ENCODE measurements at regions not wholly inside any gene's neighbourhood (a gene's known extent, or its start where the extent isn't known, plus 50 kb on each side); places are given as distances from the start of the nearest gene placed in this dataset.

GRCh38 chr5:147084702-147085101, 150.1 kb upstream of the STK32A start:
- Histone ChIP-seq H3K4me1 (ENCODE audit: control insufficient read depth in 2 of 2, insufficient read depth in 1 of 2, low read depth in 1 of 2, low read length in 2 of 2) (peaks cover 5 to 11% of the 10 kb centered on the region in 2 donors), H3K23ac (ENCODE audit: low read depth, low read length, poor library complexity) (no peak overlapping the region), H3K14ac (ENCODE audit: low read length) (no peak overlapping the region), H4K91ac (ENCODE audit: low read depth, low read length, poor library complexity) (no peak overlapping the region), H2AFZ (ENCODE audit: low read length) (no peak overlapping the region), H2BK5ac (ENCODE audit: low read length) (no peak overlapping the region), H3K4me3 (ENCODE audit: low read length in 2 of 2) (no peak overlapping the region), H3K4me2 (ENCODE audit: insufficient read depth, low read length, poor library complexity, severe bottlenecking) (no peak overlapping the region), H3K27ac (replicated peaks; ENCODE audit: low read length) (no peak overlapping the region), H3K9me3 (replicated peaks in 1 of 2; ENCODE audit: control insufficient read depth in 2 of 2, insufficient read depth in 1 of 2, low read depth in 1 of 2, low read length in 2 of 2) (no peaks in the 10 kb centered on the region), H2BK12ac (ENCODE audit: low read length) (no peak overlapping the region), H2BK120ac (ENCODE audit: low read depth, low read length) (no peak overlapping the region), H3K79me1 (ENCODE audit: low read depth, low read length) (no peaks in the 10 kb centered on the region), H3K27me3 (ENCODE audit: control insufficient read depth in 3 of 3, insufficient read depth in 3 of 3, low read depth in 1 of 3, low read length in 3 of 3) (peaks cover 0 to 23% (median 0%) of the 10 kb centered on the region in 3 experiments), H3K9ac (ENCODE audit: low read depth, low read length, poor library complexity) (no peak overlapping the region), H4K8ac (ENCODE audit: low read depth, low read length) (no peak overlapping the region), H2BK15ac (ENCODE audit: low read length) (no peak overlapping the region), H3K4ac (ENCODE audit: low read length) (no peak overlapping the region), H2AK5ac (ENCODE audit: low read depth, low read length) (no peak overlapping the region), H3K36me3 (replicated peaks in 1 of 2; ENCODE audit: control insufficient read depth in 2 of 2, insufficient read depth in 2 of 2, low read length in 2 of 2) (no peaks in the 10 kb centered on the region), H3K18ac (ENCODE audit: low read length) (peak overlapping the region; percentile 53)
- WGBS, 2 donors (ENCODE audit: extremely low coverage in 2 of 2, insufficient read length in 2 of 2, insufficient replicate concordance in 1 of 2), result no CpG with 5 or more reads among the region's 1 CpG
- peak; percentile 42 for DNase-seq (ENCODE audit: low spot score)

DNA sequence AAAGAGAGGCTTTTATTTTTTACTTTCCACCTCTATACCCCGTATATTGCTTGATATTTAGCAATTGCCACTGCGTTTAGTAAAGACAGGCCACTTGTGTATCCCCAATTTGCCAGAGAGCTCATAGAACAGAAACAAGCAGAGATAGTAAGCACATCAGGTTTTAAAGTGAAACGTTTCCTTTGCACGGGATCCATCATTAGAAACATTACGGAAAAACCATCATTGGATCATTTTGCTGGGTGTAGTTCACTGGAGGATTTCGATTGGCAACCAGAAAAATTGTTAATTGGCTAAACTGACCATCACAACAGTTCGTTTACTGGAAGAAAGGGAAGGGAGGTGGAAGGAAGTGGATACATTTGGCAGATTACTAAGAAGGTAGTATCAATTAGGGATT, 149.4 kb upstream of the STK32A start:
- Histone ChIP-seq H3K27ac (replicated peaks; ENCODE audit: low read length) (no peak overlapping the region), H3K14ac (ENCODE audit: low read length) (no peak overlapping the region), H3K23ac (ENCODE audit: low read depth, low read length, poor library complexity) (no peak overlapping the region)

GRCh38 chr5:147092044-147092443, 142.8 kb upstream of the STK32A start:
- Histone ChIP-seq H3K36me3 (replicated peaks in 1 of 2; ENCODE audit: control insufficient read depth in 2 of 2, insufficient read depth in 2 of 2, low read length in 2 of 2) (no peaks in the 10 kb centered on the region), H3K14ac (ENCODE audit: low read length) (no peak overlapping the region), H3K4me1 (ENCODE audit: control insufficient read depth in 2 of 2, insufficient read depth in 1 of 2, low read depth in 1 of 2, low read length in 2 of 2) (peaks cover 0 to 2% of the 10 kb centered on the region in 2 donors), H2BK15ac (ENCODE audit: low read length) (no peak overlapping the region), H2AFZ (ENCODE audit: low read length) (no peak overlapping the region), H4K91ac (ENCODE audit: low read depth, low read length, poor library complexity) (no peak overlapping the region), H4K8ac (ENCODE audit: low read depth, low read length) (no peak overlapping the region), H2BK12ac (ENCODE audit: low read length) (no peak overlapping the region), H3K18ac (ENCODE audit: low read length) (no peak overlapping the region), H3K4ac (ENCODE audit: low read length) (no peak overlapping the region), H2AK5ac (ENCODE audit: low read depth, low read length) (no peak overlapping the region), H3K9ac (ENCODE audit: low read depth, low read length, poor library complexity) (no peak overlapping the region), H2BK120ac (ENCODE audit: low read depth, low read length) (no peak overlapping the region), H3K27me3 (ENCODE audit: control insufficient read depth in 3 of 3, insufficient read depth in 3 of 3, low read depth in 1 of 3, low read length in 3 of 3) (peaks cover 0 to 3% (median 0%) of the 10 kb centered on the region in 3 experiments), H3K4me2 (ENCODE audit: insufficient read depth, low read length, poor library complexity, severe bottlenecking) (no peak overlapping the region), H3K79me1 (ENCODE audit: low read depth, low read length) (no peaks in the 10 kb centered on the region), H2BK5ac (ENCODE audit: low read length) (no peak overlapping the region), H3K23ac (ENCODE audit: low read depth, low read length, poor library complexity) (no peak overlapping the region), H3K27ac (replicated peaks; ENCODE audit: low read length) (no peak overlapping the region), H3K4me3 (ENCODE audit: low read length in 2 of 2) (no peak overlapping the region), H3K9me3 (replicated peaks in 1 of 2; ENCODE audit: control insufficient read depth in 2 of 2, insufficient read depth in 1 of 2, low read depth in 1 of 2, low read length in 2 of 2) (no peaks in the 10 kb centered on the region)
- DNase-seq (ENCODE audit: low spot score), result no peak
- no CpG with 5 or more reads among the region's 2 CpGs for WGBS, 2 donors (ENCODE audit: extremely low coverage in 2 of 2, insufficient read length in 2 of 2, insufficient replicate concordance in 1 of 2)

More for the DNA sequence above, 149.4 kb upstream of the STK32A start:
- Histone ChIP-seq H3K27me3 (ENCODE audit: control insufficient read depth in 3 of 3, insufficient read depth in 3 of 3, low read depth in 1 of 3, low read length in 3 of 3) (peaks cover 0 to 22% (median 0%) of the 10 kb centered on the region in 3 experiments), H3K4me3 (ENCODE audit: low read length in 2 of 2) (no peak overlapping the region), H2BK12ac (ENCODE audit: low read length) (no peak overlapping the region), H2AK5ac (ENCODE audit: low read depth, low read length) (no peak overlapping the region), H4K8ac (ENCODE audit: low read depth, low read length) (no peak overlapping the region), H2BK5ac (ENCODE audit: low read length) (no peak overlapping the region), H3K18ac (ENCODE audit: low read length) (no peak overlapping the region), H3K9ac (ENCODE audit: low read depth, low read length, poor library complexity) (no peak overlapping the region), H2BK15ac (ENCODE audit: low read length) (no peak overlapping the region), H3K4ac (ENCODE audit: low read length) (no peak overlapping the region), H3K36me3 (replicated peaks in 1 of 2; ENCODE audit: control insufficient read depth in 2 of 2, insufficient read depth in 2 of 2, low read length in 2 of 2) (no peaks in the 10 kb centered on the region), H4K91ac (ENCODE audit: low read depth, low read length, poor library complexity) (no peak overlapping the region), H3K9me3 (replicated peaks in 1 of 2; ENCODE audit: control insufficient read depth in 2 of 2, insufficient read depth in 1 of 2, low read depth in 1 of 2, low read length in 2 of 2) (no peaks in the 10 kb centered on the region), H2AFZ (ENCODE audit: low read length) (no peak overlapping the region), H3K79me1 (ENCODE audit: low read depth, low read length) (no peaks in the 10 kb centered on the region), H2BK120ac (ENCODE audit: low read depth, low read length) (no peak overlapping the region), H3K4me2 (ENCODE audit: insufficient read depth, low read length, poor library complexity, severe bottlenecking) (no peak overlapping the region), H3K4me1 (ENCODE audit: control insufficient read depth in 2 of 2, insufficient read depth in 1 of 2, low read depth in 1 of 2, low read length in 2 of 2) (peaks cover 5 to 11% of the 10 kb centered on the region in 2 donors)
- no CpG with 5 or more reads among the region's 7 CpGs for WGBS, 2 donors (ENCODE audit: extremely low coverage in 2 of 2, insufficient read length in 2 of 2, insufficient replicate concordance in 1 of 2)
- no peak for DNase-seq (ENCODE audit: low spot score)

GRCh38 chr5:147093138-147093537, 141.7 kb upstream of the STK32A start:
- no peak overlapping the region for H2BK15ac ChIP-seq (ENCODE audit: low read length)
- no peak overlapping the region for H3K18ac ChIP-seq (ENCODE audit: low read length)
- no peak overlapping the region for H3K27ac ChIP-seq (replicated peaks; ENCODE audit: low read length)
- no peak overlapping the region for H4K8ac ChIP-seq (ENCODE audit: low read depth, low read length)
- H3K14ac ChIP-seq (ENCODE audit: low read length), result no peak overlapping the region
- no CpG with 5 or more reads among the region's 2 CpGs for WGBS, 2 donors (ENCODE audit: extremely low coverage in 2 of 2, insufficient read length in 2 of 2, insufficient replicate concordance in 1 of 2)
- H3K36me3 ChIP-seq (replicated peaks in 1 of 2; ENCODE audit: control insufficient read depth in 2 of 2, insufficient read depth in 2 of 2, low read length in 2 of 2), result no peaks in the 10 kb centered on the region
- H3K4me3 ChIP-seq (ENCODE audit: low read length in 2 of 2), result no peak overlapping the region
- no peak overlapping the region for H2AK5ac ChIP-seq (ENCODE audit: low read depth, low read length)
- H3K79me1 ChIP-seq (ENCODE audit: low read depth, low read length), result no peaks in the 10 kb centered on the region
- H3K27me3 ChIP-seq (ENCODE audit: control insufficient read depth in 3 of 3, insufficient read depth in 3 of 3, low read depth in 1 of 3, low read length in 3 of 3), result peaks cover 0 to 3% (median 0%) of the 10 kb centered on the region in 3 experiments
- H3K4ac ChIP-seq (ENCODE audit: low read length), result no peak overlapping the region
- no peak overlapping the region for H3K23ac ChIP-seq (ENCODE audit: low read depth, low read length, poor library complexity)
- no peak overlapping the region for H4K91ac ChIP-seq (ENCODE audit: low read depth, low read length, poor library complexity)
- no peaks in the 10 kb centered on the region for H3K9me3 ChIP-seq (replicated peaks in 1 of 2; ENCODE audit: control insufficient read depth in 2 of 2, insufficient read depth in 1 of 2, low read depth in 1 of 2, low read length in 2 of 2)
- H3K4me2 ChIP-seq (ENCODE audit: insufficient read depth, low read length, poor library complexity, severe bottlenecking), result no peak overlapping the region
- DNase-seq (ENCODE audit: low spot score), result no peak
- H3K4me1 ChIP-seq (ENCODE audit: control insufficient read depth in 2 of 2, insufficient read depth in 1 of 2, low read depth in 1 of 2, low read length in 2 of 2), result peaks cover 0 to 2% of the 10 kb centered on the region in 2 donors
- H3K9ac ChIP-seq (ENCODE audit: low read depth, low read length, poor library complexity), result no peak overlapping the region
- H2AFZ ChIP-seq (ENCODE audit: low read length), result no peak overlapping the region
- no peak overlapping the region for H2BK5ac ChIP-seq (ENCODE audit: low read length)
- H2BK120ac ChIP-seq (ENCODE audit: low read depth, low read length), result no peak overlapping the region
- no peak overlapping the region for H2BK12ac ChIP-seq (ENCODE audit: low read length)

All from neuronal stem cell (in vitro differentiated cells).